ENCODE measurements at regions not wholly inside any gene's neighbourhood (a gene's known extent, or its start where the extent isn't known, plus 50 kb on each side); places are given as distances from the start of the nearest gene placed in this dataset.
A peak's percentile ranks its signal among the peaks of the same experiment; 100 is the strongest.

GRCh38 chr6:47932575-47932974, 150.7 kb downstream of the OPN5 start:
- no peak for DNase-seq

GRCh38 chr6:47924001-47924400, 142.2 kb downstream of the OPN5 start:
- peak; percentile 3 for DNase-seq

GRCh38 chr6:47922391-47922790, 140.6 kb downstream of the OPN5 start:
- DNase-seq, result peak; percentile 50

GRCh38 chr6:47919875-47920274, 138.0 kb downstream of the OPN5 start:
- DNase-seq, result no peak

GRCh38 chr6:47917811-47918210, 136.0 kb downstream of the OPN5 start:
- no peak for DNase-seq

GRCh38 chr6:47917202-47917601, 135.4 kb downstream of the OPN5 start:
- DNase-seq, result no peak

GRCh38 chr6:47915017-47915416, 133.2 kb downstream of the OPN5 start:
- DNase-seq, result no peak

GRCh38 chr6:47908271-47908670, 126.4 kb downstream of the OPN5 start:
- DNase-seq, result no peak

- DNase-seq, result no peak
These were observed 123.9 kb downstream of the OPN5 start for GRCh38 chr6:47905717-47906116.

GRCh38 chr6:47897247-47897646, 115.4 kb downstream of the OPN5 start:
- DNase-seq, result no peak

GRCh38 chr6:47890326-47890875, 108.6 kb downstream of the OPN5 start:
- no peak for DNase-seq

GRCh38 chr6:47879015-47879414, 97.2 kb downstream of the OPN5 start:
- DNase-seq, result no peak

All from occipital lobe (tissue), 1 donor.